PC-3 (cell line): ENCODE measurements at regions not wholly inside any gene's neighbourhood (a gene's known extent, or its start where the extent isn't known, plus 50 kb on each side); places are given as distances from the start of the nearest gene placed in this dataset.

Experiments used
- ATAC-seq: fragments of 200-7000 bp; cut with Tn5 transposase; 2 replicates; pipeline ENCODE4 v1.9.1; 2020; ENCODE audit warnings: mild to moderate bottlenecking, moderate library complexity
- BruUV-seq: library from RNA; stranded (reverse); fragments of 400-500 nt; replicated peaks from 2 replicates; lab custom pipeline; 2021; lab: Mats Ljungman, UMichigan
- CTCF ChIA-PET: fragments of 300-600 bp; sonication (Branson Sonifier 250); formaldehyde crosslinking; loops from one replicate; lab custom pipeline; 2022; ENCODE audit warnings: antibody characterized with exemption; lab: Charles Lee
- POLR2A ChIA-PET: fragments of 300-600 bp; sonication (Branson Sonifier 250); formaldehyde crosslinking; loops from one replicate; lab custom pipeline; 2022; ENCODE audit warnings: antibody characterized with exemption; ENCODE audit not compliant: unreplicated experiment; lab: Charles Lee
- DNase-seq: peaks from one replicate; pipeline ENCODE4 v3.0.0-alpha.2; 2015
- H2AFZ ChIP-seq: fragments of 300-600 bp; sonication (generic); 2 replicates; pipeline ENCODE4 v1.6.0; 2016; ENCODE audit warnings: antibody characterized with exemption, low read length
- H3F3A ChIP-seq: fragments of 300-600 bp; sonication (generic); one replicate; pipeline ENCODE4 v1.6.0; 2017; ENCODE audit warnings: antibody characterized with exemption, low read length, control low read depth, mild to moderate bottlenecking; ENCODE audit not compliant: unreplicated experiment
- H3K27ac ChIP-seq: fragments of 300-600 bp; sonication (generic); 2 replicates; pipeline ENCODE4 v1.5.1; 2016; ENCODE audit warnings: mild to moderate bottlenecking, low read length
- H3K27me3 ChIP-seq: fragments of 300-600 bp; sonication (generic); 2 replicates; pipeline ENCODE4 v1.6.1; 2016; ENCODE audit warnings: low read length, mixed read lengths
- H3K36me3 ChIP-seq: fragments of 300-600 bp; sonication (generic); 2 replicates; pipeline ENCODE4 v1.6.1; 2016; ENCODE audit warnings: low read depth, mixed run types, low read length, mixed read lengths
- H3K4me1 ChIP-seq: fragments of 300-600 bp; sonication (generic); 2 replicates; pipeline ENCODE4 v1.5.1; 2016; ENCODE audit warnings: low read length; ENCODE audit not compliant: insufficient read depth
- H3K4me2 ChIP-seq: fragments of 300-600 bp; sonication (generic); 2 replicates; pipeline ENCODE4 v1.6.0; 2016; ENCODE audit warnings: low read length
- H3K4me3 ChIP-seq: fragments of 300-600 bp; sonication (generic); 2 replicates; pipeline ENCODE4 v1.5.1; 2016; ENCODE audit warnings: mild to moderate bottlenecking, low read length, mixed read lengths
- H3K79me2 ChIP-seq: fragments of 300-600 bp; sonication (generic); 2 replicates; pipeline ENCODE4 v1.6.1; 2017; ENCODE audit warnings: low read length, mixed read lengths
- H3K9ac ChIP-seq: fragments of 300-600 bp; sonication (generic); 2 replicates; pipeline ENCODE4 v1.6.0; 2016; ENCODE audit warnings: mild to moderate bottlenecking, low read length
- H3K9me2 ChIP-seq: fragments of 300-600 bp; sonication (generic); replicated peaks from 2 replicates; pipeline ENCODE4 v1.6.1; 2016; ENCODE audit warnings: mixed run types, low read length, mixed read lengths
- H3K9me3 ChIP-seq: fragments of 300-600 bp; sonication (generic); 2 replicates; pipeline ENCODE4 v1.6.1; 2016; ENCODE audit warnings: low read length, mixed read lengths
- H4K20me1 ChIP-seq: fragments of 300-600 bp; sonication (generic); 2 replicates; pipeline ENCODE4 v1.6.1; 2016; ENCODE audit warnings: low read length, mixed read lengths
- EZH2 ChIP-seq: fragments of 300-600 bp; sonication (generic); IDR thresholded peaks from one replicate; pipeline ENCODE4 v1.6.1; 2017; ENCODE audit warnings: antibody characterized with exemption, mild to moderate bottlenecking, low read length; ENCODE audit not compliant: unreplicated experiment
- EZH2phosphoT487 ChIP-seq: fragments of 300-600 bp; sonication (generic); IDR thresholded peaks from 2 replicates; pipeline ENCODE4 v1.6.1; 2018; ENCODE audit warnings: mild to moderate bottlenecking, antibody characterized with exemption, low read length, borderline replicate concordance
- intact Hi-C: fragments of 100-400 bp; cut with micrococcal nuclease; formaldehyde crosslinking; loops from 2 replicates; pipeline ENCODE4 v1.9.0; 2023
- TF ChIP-seq, protein P1 (sequence below): fragments of 300-600 bp; sonication (generic); conservative IDR thresholded peaks from 2 replicates; pipeline ENCODE4 v1.5.1; 2017; ENCODE audit warnings: antibody characterized with exemption, low read depth, mild to moderate bottlenecking, low read length

DNA sequence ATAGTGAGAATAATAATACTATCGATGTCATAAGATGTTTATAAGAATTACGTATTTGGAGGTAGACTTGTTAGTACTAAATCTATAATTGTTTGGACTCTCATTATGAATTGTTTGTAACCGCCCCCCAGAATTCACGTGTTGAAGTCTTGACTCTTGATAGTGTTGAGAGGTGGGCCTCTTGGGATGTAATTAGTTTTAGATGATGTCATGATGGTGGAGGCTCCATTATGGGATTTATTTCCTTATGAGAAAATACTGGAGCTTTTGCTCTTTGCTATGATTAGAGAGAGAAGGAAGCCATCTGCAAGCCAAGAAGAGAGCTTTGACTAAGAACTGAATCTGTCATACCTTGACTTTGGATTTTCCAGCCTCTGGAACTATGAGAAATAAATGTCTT is 142.2 kb downstream of the PRDM9 start:
- H3K9ac ChIP-seq: no peak overlapping the region
- H3K36me3 ChIP-seq: no peaks in the 10 kb centered on the region
- H3K9me3 ChIP-seq: no peaks in the 10 kb centered on the region
- no peak overlapping the region for H2AFZ ChIP-seq
- H3K4me2 ChIP-seq: no peak overlapping the region
- H3K27me3 ChIP-seq: no peaks in the 10 kb centered on the region
- TF ChIP-seq, protein P1, sequence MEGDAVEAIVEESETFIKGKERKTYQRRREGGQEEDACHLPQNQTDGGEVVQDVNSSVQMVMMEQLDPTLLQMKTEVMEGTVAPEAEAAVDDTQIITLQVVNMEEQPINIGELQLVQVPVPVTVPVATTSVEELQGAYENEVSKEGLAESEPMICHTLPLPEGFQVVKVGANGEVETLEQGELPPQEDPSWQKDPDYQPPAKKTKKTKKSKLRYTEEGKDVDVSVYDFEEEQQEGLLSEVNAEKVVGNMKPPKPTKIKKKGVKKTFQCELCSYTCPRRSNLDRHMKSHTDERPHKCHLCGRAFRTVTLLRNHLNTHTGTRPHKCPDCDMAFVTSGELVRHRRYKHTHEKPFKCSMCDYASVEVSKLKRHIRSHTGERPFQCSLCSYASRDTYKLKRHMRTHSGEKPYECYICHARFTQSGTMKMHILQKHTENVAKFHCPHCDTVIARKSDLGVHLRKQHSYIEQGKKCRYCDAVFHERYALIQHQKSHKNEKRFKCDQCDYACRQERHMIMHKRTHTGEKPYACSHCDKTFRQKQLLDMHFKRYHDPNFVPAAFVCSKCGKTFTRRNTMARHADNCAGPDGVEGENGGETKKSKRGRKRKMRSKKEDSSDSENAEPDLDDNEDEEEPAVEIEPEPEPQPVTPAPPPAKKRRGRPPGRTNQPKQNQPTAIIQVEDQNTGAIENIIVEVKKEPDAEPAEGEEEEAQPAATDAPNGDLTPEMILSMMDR: no peak
- no peak for TF ChIP-seq EZH2
- TF ChIP-seq EZH2phosphoT487: no peak
- no peaks in the 10 kb centered on the region for H3K79me2 ChIP-seq
- H3K9me2 ChIP-seq: no peaks in the 10 kb centered on the region
- DNase-seq: no peak
- no peak for ATAC-seq
- no peaks in the 10 kb centered on the region for H4K20me1 ChIP-seq
- ChIA-PET CTCF (no interaction called here), POLR2A (no interaction called here)
- no peak overlapping the region for H3K27ac ChIP-seq
- H3K4me3 ChIP-seq: no peak overlapping the region
- H3K4me1 ChIP-seq: peaks cover 11% of the 10 kb centered on the region
- no TSS peak for BruUV-seq
- H3F3A ChIP-seq: no peaks in the 10 kb centered on the region
- intact Hi-C loops: no loop called here

DNA sequence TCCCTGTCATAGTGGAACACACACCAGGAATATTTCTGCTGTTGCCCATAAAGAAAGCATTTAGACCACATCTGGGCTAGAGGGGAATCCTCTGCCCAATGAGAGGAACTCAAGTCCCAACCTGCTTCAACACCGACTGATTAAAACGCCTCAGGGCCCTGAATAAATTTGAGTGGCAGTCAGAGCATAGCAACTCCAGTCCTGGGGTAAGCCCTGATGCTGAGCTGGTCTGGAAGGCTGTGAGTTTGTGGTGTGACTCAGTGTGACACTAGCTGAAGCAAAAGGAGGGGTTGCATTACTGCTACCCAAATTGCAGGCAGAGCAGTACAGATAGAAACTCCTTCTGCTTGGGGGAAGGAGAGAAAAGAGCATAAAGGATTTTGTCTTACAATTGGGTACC is 148.3 kb downstream of the PRDM9 start:
- BruUV-seq: no TSS peak
- peaks cover 18% of the 10 kb centered on the region for H3K4me1 ChIP-seq
- H3K4me2 ChIP-seq: no peak overlapping the region

DNA sequence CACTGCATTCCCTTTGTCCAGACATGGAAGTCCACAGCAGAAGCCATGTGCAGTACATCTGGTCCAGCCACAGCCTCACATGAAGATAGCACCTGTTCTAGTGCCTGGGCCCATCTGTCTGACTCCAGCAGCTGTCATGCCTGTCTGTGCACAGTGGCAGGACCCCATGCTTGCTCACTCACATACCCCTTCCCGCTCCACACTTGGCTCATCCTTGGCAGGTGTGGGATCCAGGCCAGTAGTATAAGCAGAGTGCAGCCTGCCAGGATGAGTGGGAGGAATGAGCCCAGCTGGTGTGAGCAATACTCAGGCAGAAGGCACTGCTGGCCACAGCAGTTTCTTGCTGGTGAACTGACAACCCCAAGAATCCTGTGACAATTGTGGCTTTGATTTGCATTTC is 168.0 kb downstream of the PRDM9 start:
- no peaks in the 10 kb centered on the region for H3K36me3 ChIP-seq
- no peak overlapping the region for H3K4me2 ChIP-seq
- H3K27ac ChIP-seq: no peak overlapping the region
- ATAC-seq (no peak), DNase-seq (no peak)
- intact Hi-C loops: no loop called here
- H3F3A ChIP-seq: no peaks in the 10 kb centered on the region
- TF ChIP-seq EZH2 (no peak), EZH2phosphoT487 (no peak)
- TF ChIP-seq, protein P1: no peak
- no peaks in the 10 kb centered on the region for H3K9me3 ChIP-seq
- no peak overlapping the region for H3K4me3 ChIP-seq
- no peaks in the 10 kb centered on the region for H3K79me2 ChIP-seq
- no peaks in the 10 kb centered on the region for H3K4me1 ChIP-seq
- ChIA-PET POLR2A (no interaction called here), CTCF (no interaction called here)
- no peaks in the 10 kb centered on the region for H4K20me1 ChIP-seq
- no peak overlapping the region for H3K9ac ChIP-seq
- no peaks in the 10 kb centered on the region for H3K9me2 ChIP-seq
- no peak overlapping the region for H2AFZ ChIP-seq
- H3K27me3 ChIP-seq: no peaks in the 10 kb centered on the region
- BruUV-seq: no TSS peak

More for the DNA sequence above, 148.3 kb downstream of the PRDM9 start:
- intact Hi-C loops: no loop called here
- H3K9ac ChIP-seq: no peak overlapping the region
- H3K4me3 ChIP-seq: no peak overlapping the region
- no peaks in the 10 kb centered on the region for H3K9me2 ChIP-seq
- peak; percentile 79 for ATAC-seq
- H2AFZ ChIP-seq: no peak overlapping the region
- H3K27ac ChIP-seq: no peak overlapping the region
- TF ChIP-seq EZH2: no peak
- TF ChIP-seq, protein P1: no peak
- TF ChIP-seq EZH2phosphoT487: no peak
- H3K79me2 ChIP-seq: no peaks in the 10 kb centered on the region
- peak; percentile 38 for DNase-seq
- POLR2A ChIA-PET: interaction anchor here (0.6 kb wide), 1 partner anchor 295 kb away, joined by 10 read pairs; no protein-coding TSS in a partner anchor
- no peaks in the 10 kb centered on the region for H3K9me3 ChIP-seq
- CTCF ChIA-PET: interaction anchor here (0.6 kb wide), 1 partner anchor 523 kb away, joined by 3 read pairs; no protein-coding TSS in a partner anchor
- H3K36me3 ChIP-seq: no peaks in the 10 kb centered on the region
- no peaks in the 10 kb centered on the region for H3K27me3 ChIP-seq
- no peaks in the 10 kb centered on the region for H4K20me1 ChIP-seq
- H3F3A ChIP-seq: no peaks in the 10 kb centered on the region
